ENCODE measurements at regions not wholly inside any gene's neighbourhood (a gene's known extent, or its start where the extent isn't known, plus 50 kb on each side); places are given as distances from the start of the nearest gene placed in this dataset.

GRCh38 chr2:217297096-217297495, 437.2 kb upstream of the TNP1 start:
- no peak overlapping the region for H2AFZ ChIP-seq (ENCODE audit: low read depth, low read length, severe bottlenecking)
- no peaks in the 10 kb centered on the region for H3K36me3 ChIP-seq (ENCODE audit: low read length)
- no peaks in the 10 kb centered on the region for H3F3A ChIP-seq (ENCODE audit: insufficient read depth)
- H4K20me1 ChIP-seq (ENCODE audit: low read depth, low read length) = no peaks in the 10 kb centered on the region
- TF ChIP-seq CTCF (IDR thresholded peaks at IDR 0.05; ENCODE audit: insufficient read depth, low read length, poor library complexity, severe bottlenecking) (no peak), EZH2phosphoT487 (conservative IDR thresholded peaks at IDR 0.05; ENCODE audit: low read length) (no peak)
- H3K79me2 ChIP-seq (ENCODE audit: insufficient read depth, low read length) = no peaks in the 10 kb centered on the region
- no peak overlapping the region for H3K9ac ChIP-seq (ENCODE audit: low read length)
- no peak overlapping the region for H3K27ac ChIP-seq (ENCODE audit: low read depth, low read length)
- no peak overlapping the region for H3K4me3 ChIP-seq (ENCODE audit: insufficient read depth, low read length, poor library complexity, severe bottlenecking)
- no peaks in the 10 kb centered on the region for H3K27me3 ChIP-seq (ENCODE audit: low read length)
- no peaks in the 10 kb centered on the region for H3K9me2 ChIP-seq (replicated peaks; ENCODE audit: insufficient read depth, low read length)
- no peak overlapping the region for H3K4me2 ChIP-seq (ENCODE audit: low read depth, low read length, poor library complexity, severe bottlenecking)
- H3K9me3 ChIP-seq (ENCODE audit: insufficient read depth, low read length) = no peaks in the 10 kb centered on the region

- Histone ChIP-seq H3K27ac (ENCODE audit: low read depth, low read length) (no peak overlapping the region), H3K9me3 (ENCODE audit: insufficient read depth, low read length) (no peaks in the 10 kb centered on the region), H3F3A (ENCODE audit: insufficient read depth) (no peaks in the 10 kb centered on the region), H3K79me2 (ENCODE audit: insufficient read depth, low read length) (no peaks in the 10 kb centered on the region), H2AFZ (ENCODE audit: low read depth, low read length, severe bottlenecking) (no peak overlapping the region), H3K27me3 (ENCODE audit: low read length) (no peaks in the 10 kb centered on the region), H3K36me3 (ENCODE audit: low read length) (no peaks in the 10 kb centered on the region), H3K9me2 (replicated peaks; ENCODE audit: insufficient read depth, low read length) (no peaks in the 10 kb centered on the region), H3K9ac (ENCODE audit: low read length) (no peak overlapping the region), H3K4me3 (ENCODE audit: insufficient read depth, low read length, poor library complexity, severe bottlenecking) (no peak overlapping the region), H4K20me1 (ENCODE audit: low read depth, low read length) (no peaks in the 10 kb centered on the region), H3K4me2 (ENCODE audit: low read depth, low read length, poor library complexity, severe bottlenecking) (no peak overlapping the region)
- TF ChIP-seq CTCF (IDR thresholded peaks at IDR 0.05; ENCODE audit: insufficient read depth, low read length, poor library complexity, severe bottlenecking) (no peak), EZH2phosphoT487 (conservative IDR thresholded peaks at IDR 0.05; ENCODE audit: low read length) (no peak)
These were observed 435.0 kb upstream of the TNP1 start for GRCh38 chr2:217294818-217295217.

- no peak overlapping the region for H3K27ac ChIP-seq (ENCODE audit: low read depth, low read length)
- H3K4me2 ChIP-seq (ENCODE audit: low read depth, low read length, poor library complexity, severe bottlenecking) = no peak overlapping the region
- no peak overlapping the region for H3K9ac ChIP-seq (ENCODE audit: low read length)
- H3K36me3 ChIP-seq (ENCODE audit: low read length) = no peaks in the 10 kb centered on the region
- H3K9me3 ChIP-seq (ENCODE audit: insufficient read depth, low read length) = no peaks in the 10 kb centered on the region
- H3K27me3 ChIP-seq (ENCODE audit: low read length) = no peaks in the 10 kb centered on the region
- no peak overlapping the region for H2AFZ ChIP-seq (ENCODE audit: low read depth, low read length, severe bottlenecking)
- TF ChIP-seq CTCF (IDR thresholded peaks at IDR 0.05; ENCODE audit: insufficient read depth, low read length, poor library complexity, severe bottlenecking) (no peak), EZH2phosphoT487 (conservative IDR thresholded peaks at IDR 0.05; ENCODE audit: low read length) (no peak)
- H3K4me3 ChIP-seq (ENCODE audit: insufficient read depth, low read length, poor library complexity, severe bottlenecking) = no peak overlapping the region
- H3F3A ChIP-seq (ENCODE audit: insufficient read depth) = no peaks in the 10 kb centered on the region
- H4K20me1 ChIP-seq (ENCODE audit: low read depth, low read length) = no peaks in the 10 kb centered on the region
- no peaks in the 10 kb centered on the region for H3K79me2 ChIP-seq (ENCODE audit: insufficient read depth, low read length)
- H3K9me2 ChIP-seq (replicated peaks; ENCODE audit: insufficient read depth, low read length) = no peaks in the 10 kb centered on the region
These were observed 434.3 kb upstream of the TNP1 start for GRCh38 chr2:217294211-217294610.

GRCh38 chr2:217293607-217294006, 433.7 kb upstream of the TNP1 start:
- no peak overlapping the region for H3K4me3 ChIP-seq (ENCODE audit: insufficient read depth, low read length, poor library complexity, severe bottlenecking)
- H3F3A ChIP-seq (ENCODE audit: insufficient read depth) = no peaks in the 10 kb centered on the region
- H2AFZ ChIP-seq (ENCODE audit: low read depth, low read length, severe bottlenecking) = no peak overlapping the region
- H3K36me3 ChIP-seq (ENCODE audit: low read length) = no peaks in the 10 kb centered on the region
- H3K9ac ChIP-seq (ENCODE audit: low read length) = no peak overlapping the region
- no peaks in the 10 kb centered on the region for H3K79me2 ChIP-seq (ENCODE audit: insufficient read depth, low read length)
- no peak overlapping the region for H3K4me2 ChIP-seq (ENCODE audit: low read depth, low read length, poor library complexity, severe bottlenecking)
- no peaks in the 10 kb centered on the region for H3K27me3 ChIP-seq (ENCODE audit: low read length)
- no peak overlapping the region for H3K27ac ChIP-seq (ENCODE audit: low read depth, low read length)
- H4K20me1 ChIP-seq (ENCODE audit: low read depth, low read length) = no peaks in the 10 kb centered on the region
- TF ChIP-seq CTCF (IDR thresholded peaks at IDR 0.05; ENCODE audit: insufficient read depth, low read length, poor library complexity, severe bottlenecking) = no peak
- H3K9me3 ChIP-seq (ENCODE audit: insufficient read depth, low read length) = no peaks in the 10 kb centered on the region
- no peaks in the 10 kb centered on the region for H3K9me2 ChIP-seq (replicated peaks; ENCODE audit: insufficient read depth, low read length)

All from SU-DHL-6 (cell line).